Kidney glomerular epithelial cell (primary cell): ENCODE measurements at regions not wholly inside any gene's neighbourhood (a gene's known extent, or its start where the extent isn't known, plus 50 kb on each side); places are given as distances from the start of the nearest gene placed in this dataset.

Experiments used
- DNase-seq: peaks from one replicate; lab custom pipeline; 2025; lab: John Stamatoyannopoulos, UW

DNA sequence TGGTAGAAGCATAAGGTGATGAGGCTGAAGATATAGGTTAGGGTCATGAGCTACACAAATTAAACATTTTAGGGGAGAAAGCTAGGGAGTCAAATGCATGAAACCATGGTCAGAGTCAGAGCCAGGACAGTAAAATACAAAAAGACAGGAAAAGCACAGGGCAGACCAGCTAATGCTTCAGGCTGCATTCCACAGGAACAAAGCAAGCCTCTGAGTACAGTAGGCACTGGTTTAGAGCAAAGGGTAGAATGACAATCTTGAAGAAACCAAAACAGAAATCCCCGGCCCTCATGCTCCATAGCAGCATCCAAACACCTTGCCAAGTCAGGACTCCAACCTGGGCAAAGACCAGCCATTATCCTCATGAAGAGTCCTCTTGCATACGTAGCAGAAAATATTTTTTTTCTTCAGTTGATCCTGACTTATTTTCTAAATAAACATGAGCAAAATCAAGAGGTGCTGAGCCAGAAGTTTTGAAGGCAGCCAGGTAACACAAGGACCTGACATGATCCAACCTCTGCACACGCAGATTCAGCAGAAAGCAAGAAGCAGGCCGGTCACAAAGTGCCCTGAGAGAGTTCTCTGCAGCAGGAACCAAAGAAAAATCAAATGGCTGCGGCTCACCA lies 273.1 kb downstream of the TTLL7 start:
- no peak for DNase-seq

DNA sequence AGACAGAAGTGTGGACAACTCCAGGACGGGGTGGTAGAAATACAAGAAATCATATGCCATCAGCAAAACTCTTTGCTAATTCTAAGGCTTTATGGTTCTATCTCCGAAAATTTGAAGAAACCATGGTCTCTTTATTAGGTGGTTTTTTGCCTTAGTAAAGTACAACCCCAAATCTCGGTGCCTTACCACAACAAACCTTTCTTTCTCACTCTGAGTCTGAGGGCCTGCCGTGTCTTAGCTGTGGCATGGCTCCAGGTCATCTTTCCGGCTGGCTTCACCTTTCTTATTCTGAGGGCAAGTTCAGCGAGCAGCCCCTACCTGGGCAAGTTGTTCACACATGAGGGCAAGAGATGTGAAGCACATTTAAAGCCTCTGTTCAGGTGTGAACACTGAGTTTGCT lies 280.6 kb downstream of the TTLL7 start:
- DNase-seq, result no peak

DNA sequence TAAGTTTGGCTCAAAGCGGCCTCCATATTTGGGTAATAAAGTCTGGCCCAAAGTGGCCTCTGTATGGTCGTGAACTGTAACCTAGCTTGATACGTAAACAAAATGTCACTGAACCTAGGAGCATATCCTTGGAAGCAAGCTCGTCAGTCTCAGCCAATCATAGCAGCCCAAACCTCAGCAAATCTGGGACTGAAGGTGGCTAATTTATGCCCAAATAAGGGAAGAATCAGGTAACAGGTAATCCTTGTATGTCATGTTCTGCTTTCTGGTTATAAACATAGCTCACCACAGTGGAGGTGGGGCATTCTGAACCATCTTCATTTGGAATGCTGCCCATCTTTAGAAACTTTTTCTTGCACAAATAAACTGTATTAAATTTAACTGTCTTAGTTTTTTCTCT lies 281.1 kb downstream of the TTLL7 start:
- no peak for DNase-seq

DNA sequence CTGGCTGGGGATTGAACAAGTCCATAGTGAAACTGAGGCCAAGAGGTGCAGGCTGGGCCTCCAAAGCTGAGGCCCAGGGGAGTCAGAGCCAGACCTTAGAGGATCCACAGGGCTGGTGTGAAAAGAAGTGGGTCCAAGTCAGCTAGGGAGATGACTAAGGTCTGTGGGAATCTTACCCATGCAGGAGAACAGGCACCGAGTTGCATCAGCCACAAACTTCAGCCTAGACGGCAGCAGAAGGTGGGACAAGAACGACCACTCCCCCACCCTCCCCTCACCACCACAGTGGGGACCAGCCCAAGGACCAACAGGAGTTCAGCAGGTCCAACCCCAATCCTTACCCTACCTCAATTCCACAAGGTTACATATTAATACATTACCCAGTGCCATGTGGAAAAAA lies 282.3 kb downstream of the TTLL7 start:
- no peak for DNase-seq

DNA sequence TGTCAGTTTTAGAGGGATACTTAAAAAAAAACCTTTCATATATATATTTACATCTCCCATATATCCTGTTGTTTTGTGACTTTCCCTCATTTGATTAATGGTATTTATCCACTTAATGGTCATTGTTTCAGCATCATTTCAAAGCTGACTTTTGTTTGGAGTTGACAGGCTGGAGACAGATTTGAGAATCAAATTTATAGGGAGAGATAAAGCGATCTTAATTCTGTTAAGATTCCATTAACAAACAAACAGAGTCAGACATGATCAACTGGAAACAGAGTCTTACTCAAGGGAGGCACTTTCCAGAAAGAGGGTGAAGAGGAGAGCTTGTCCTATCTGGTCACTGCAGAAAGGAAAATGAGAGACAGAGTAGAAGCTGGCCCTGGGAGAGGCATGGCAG lies 283.4 kb downstream of the TTLL7 start:
- no peak for DNase-seq

DNA sequence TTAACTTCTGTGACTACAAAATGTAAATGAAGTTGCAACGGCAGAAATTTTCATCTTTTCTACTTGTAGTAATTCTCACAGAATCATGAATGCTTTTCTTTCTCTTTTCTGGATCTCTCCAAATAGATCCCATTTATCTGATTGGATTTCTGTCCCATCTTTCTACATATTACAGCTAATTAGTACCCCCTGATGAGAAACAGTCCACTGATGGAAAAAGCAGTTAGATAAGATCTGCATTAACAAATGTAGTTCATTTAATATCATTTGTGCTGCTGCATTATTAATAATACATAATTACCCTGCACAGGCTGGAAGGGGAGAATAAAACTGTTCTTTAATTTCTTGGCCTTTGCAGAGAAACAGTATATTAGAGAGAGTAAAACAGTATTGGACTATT lies 289.3 kb downstream of the TTLL7 start:
- DNase-seq, result no peak

DNA sequence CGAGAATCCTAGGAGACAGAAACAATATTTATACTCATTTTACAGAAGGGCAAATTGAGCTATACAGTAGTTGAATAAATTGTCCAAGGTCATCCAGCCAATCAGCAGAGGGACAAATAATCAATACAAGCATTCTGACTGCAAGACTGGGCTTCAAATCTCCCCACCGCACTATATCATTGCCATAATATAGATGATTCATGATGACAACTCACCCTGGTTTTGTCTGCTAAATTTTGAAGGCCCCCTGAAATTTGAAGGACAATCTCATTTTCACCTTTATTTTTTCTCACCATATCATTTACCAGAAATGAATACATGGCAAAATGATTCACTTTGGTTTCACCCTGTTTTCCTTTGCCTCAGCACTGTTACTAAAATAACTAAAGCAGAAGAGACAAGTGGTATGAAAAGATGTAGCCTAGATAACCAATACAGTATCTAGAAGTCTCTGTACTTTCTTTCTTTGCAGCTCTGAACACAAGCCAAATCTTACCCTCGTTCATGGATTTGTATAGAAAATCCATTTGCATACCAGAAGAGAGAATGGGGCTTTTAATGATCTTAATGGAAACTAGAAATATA lies 292.5 kb downstream of the TTLL7 start:
- DNase-seq, result no peak

DNA sequence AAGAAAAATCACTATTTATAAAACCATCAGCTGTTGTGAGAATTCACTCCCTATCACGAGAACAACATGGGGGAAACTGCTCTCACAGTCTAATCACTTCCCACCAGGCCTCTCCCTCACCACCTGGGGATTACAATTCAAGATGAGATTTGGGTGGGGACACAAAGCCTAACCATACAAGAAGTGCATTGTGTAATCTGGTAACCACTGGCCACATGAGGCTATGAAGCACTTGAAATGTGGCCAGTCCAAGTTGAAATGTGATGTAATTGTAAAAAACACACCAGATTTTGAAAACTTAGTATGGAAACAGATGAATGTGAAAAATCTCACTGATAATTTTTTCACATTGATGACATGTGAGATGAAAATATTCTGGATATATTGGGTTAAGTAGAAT lies 293.8 kb downstream of the TTLL7 start:
- DNase-seq, result no peak

DNA sequence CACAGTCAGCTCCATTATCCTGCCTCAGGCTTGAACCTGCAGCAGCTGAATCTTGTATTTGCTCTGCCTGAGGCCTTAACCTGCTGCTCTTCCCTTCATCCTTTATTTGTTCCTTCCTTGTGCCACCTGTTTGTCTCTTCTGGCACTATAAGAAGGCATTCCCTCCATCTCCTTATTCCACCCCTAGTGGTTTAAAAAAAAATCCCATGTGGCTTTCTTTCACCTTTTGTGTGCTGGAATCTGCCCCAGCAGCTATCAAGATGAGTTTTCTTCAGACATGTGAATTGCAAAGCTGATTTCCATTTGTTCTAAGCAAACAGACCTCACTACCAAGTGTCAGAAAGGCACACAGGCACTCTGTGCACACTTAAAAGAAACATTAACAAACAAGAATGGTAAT lies 294.6 kb downstream of the TTLL7 start:
- DNase-seq, result no peak

DNA sequence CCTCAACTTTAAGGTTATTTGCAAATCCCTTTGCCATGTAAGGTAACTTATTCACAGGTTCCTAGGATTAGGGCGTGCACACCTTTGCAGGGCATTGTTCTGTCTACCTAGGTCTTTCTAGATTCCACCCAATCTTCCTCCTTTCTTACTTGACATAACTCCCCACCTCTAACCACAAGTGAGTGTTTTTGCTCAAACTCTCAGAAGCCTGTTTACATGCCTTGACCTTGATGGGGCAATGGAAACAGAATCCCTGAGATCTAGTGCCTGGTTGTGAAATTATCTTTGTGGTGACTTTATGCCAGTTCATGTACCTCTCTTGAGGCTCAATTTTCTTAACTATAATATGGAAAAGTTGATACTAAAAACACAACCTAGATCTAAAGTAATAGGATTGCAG lies 296.6 kb downstream of the TTLL7 start:
- DNase-seq, result no peak

DNA sequence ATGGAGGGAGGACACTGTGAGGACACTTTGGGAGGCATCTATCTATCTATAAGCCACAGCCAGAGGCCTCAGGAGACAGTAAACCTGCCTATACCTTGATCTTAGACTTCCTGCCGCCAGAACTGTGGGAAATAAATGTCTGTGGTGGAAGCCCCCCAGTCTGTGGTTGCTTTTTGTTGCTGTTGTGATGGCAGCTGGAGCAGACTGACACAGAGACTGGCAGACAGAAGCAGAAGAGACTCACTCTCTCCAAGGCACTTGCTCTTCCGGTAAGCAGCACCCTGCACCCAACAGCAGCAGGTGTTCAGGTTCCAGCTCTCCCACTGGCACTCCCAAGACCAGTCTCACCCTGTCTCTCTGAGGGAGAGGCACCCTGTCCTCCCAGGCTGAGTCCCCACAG lies 297.6 kb downstream of the TTLL7 start:
- DNase-seq, result no peak

DNA sequence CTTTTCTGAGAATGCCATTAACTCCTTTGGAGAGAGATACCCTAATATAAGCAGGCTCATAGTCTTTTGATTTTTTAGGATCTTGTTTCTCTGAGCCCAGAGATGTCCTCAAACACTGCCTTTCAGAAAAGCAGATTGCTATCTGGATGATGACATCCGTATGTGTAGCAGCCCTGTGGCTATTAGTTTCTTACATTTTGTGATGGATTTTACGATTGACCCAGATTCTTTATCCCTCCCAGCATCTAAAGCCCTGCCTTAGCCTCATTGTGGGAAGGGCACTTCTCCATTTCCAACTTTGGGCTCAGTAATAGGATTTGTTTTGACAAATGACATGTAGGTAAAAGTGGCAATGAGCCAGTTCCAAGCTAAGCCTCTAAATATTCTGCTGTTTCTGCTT lies 300.3 kb downstream of the TTLL7 start:
- no peak for DNase-seq

DNA sequence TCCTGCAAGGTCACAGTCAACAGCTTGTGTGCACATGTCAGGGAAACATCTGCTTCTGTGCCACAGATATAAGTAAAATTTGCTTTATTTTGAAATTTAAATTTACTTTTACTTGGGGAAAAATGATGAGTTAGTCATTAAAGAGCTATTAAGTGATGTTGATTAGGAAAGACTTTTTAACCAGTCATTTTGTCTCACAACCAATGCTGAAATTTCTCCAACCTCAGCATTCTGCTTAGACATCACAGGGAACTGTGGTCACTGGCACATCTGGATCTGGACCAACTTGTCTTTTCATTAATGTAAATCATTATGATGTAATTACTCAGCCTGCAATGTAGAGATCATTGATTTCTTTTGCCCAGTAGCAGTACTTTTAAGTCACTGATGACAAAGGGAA lies 301.0 kb downstream of the TTLL7 start:
- no peak for DNase-seq

DNA sequence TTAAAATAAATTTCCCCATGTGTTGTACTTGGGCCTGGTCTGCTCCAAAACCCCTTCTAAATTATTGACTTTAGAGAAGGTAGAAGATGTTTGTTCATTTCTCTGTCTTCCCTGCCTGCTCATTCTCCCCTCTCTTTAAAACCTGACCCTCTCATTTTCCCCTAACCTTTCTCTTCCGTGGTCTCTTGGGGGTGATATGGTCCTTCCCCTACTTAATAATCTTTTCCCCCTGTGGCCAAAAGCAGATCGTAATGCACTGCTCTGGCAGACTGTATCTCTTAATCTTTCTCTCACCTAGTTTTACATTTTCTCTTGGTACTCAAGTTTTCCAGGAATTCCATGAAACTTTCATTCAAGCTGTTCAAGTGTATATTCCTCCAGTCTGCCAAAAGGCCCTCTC lies 301.7 kb downstream of the TTLL7 start:
- DNase-seq, result no peak

DNA sequence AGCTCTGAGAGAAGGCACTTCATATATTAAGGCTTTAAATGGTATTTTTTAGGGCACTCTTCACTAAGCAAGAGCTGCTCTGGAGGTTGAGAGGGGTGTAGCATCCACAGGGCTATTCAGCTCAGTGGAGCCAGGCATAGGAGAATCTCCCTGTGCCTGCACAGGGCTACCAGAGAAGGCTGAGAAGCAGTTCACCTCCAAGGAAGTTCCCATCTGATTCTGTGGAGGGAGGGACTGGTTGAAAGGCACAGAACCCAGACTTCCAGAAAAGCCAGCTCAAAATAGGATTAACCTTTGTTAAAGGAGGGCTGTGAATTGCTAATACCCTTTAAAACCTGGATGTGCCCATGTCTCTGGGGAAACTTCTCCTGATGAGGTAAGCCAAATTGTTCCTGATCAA lies 304.5 kb downstream of the TTLL7 start:
- no peak for DNase-seq

DNA sequence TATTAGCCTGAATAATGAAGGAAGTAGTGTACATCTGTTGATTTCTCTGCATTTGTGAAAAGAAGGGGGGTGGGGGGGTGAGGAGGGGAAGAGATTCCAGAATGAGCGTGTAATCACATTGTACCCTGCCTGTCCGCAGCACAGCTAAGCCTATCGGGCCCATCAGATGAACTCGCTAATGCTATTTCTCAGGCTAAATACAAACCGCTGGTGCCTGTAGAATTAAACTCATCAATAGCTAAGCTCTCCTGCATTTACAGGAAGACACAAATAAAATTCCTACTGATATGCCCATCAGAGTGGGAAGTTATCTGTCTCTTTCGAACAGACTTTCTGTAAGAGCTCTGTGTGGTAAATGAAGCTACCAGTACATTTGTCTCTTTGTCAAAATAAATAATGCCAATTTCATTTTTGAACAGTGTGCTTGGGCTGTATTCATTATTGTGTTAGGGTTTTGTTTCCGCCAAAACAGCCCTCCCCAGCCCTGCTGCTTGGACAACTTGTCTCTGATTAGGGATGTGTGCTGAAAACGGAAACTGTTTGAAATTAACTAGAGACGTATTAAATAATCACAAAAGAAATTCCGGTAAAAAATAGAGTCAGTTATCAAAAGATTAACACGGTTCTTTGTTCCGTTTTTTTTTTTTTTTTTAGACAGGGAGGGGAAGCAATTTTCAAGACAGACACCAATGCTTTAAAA lies 305.4 kb downstream of the TTLL7 start:
- peak; percentile 5 for DNase-seq

DNA sequence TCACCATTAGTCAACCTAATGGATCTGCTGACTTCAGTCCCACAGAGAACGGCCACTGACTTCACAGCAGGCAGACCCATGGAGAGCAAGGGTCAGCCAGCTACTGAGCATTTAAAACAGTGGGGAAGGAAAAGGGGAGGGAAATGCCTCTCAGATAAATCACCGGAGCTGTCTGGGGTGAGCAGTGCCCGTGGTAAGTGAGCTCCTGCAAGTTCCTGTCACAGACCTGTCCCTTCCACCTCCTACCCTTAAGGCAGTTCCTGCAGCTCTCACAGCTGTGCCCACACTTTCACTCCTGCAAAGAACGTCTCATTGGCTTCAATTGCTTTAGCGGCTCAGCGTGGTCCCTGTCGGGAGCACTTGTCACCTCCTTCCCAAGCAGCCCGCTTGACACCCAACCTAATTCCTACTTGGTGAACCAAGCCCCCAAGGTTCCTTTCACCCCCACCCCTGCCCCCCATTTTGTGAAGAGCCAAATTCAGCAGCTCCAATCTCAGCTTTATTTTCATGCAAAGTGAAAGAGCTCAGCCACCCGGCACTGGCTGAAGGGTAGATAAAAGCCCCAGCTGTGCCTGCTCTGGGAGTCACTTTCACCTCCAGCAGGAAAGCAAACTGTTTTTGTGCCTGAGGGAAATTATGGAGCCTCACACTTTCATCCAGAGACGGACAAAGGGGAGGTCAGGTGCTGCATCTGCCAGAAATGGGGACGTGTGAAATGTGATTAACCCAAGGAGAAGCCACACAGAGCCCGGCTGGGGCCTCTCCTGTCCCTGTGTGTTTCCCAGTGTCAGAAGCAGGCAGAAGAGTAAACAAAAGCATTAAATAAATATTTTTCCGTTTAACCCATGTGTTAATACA lies 306.2 kb downstream of the TTLL7 start:
- peak; percentile 31 for DNase-seq

DNA sequence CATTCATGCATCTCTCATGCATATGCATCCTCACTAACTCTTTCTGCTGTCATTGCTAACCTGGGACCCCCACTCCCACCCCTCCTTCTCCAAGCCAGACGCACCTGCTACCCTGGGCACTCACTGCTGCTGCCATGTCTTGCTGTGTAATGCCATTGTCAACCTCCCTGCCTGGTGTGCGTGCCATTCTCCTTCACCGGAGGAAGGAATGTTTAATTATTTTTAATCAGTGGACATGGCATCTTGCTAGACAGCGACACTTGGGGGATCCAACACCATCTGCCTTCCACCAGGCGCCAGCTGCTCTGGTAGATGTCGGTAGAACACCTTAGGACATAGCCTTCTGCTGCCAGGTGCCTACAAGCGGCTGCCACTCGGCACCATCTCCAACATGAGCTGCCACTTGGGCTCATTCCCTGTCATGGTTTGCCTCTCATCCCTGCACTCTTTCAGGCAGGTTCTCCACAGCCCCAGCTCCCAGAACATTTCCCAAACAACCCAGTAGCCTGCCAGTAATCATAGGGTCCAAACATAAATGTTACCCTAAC lies 306.9 kb downstream of the TTLL7 start:
- DNase-seq, result no peak

DNA sequence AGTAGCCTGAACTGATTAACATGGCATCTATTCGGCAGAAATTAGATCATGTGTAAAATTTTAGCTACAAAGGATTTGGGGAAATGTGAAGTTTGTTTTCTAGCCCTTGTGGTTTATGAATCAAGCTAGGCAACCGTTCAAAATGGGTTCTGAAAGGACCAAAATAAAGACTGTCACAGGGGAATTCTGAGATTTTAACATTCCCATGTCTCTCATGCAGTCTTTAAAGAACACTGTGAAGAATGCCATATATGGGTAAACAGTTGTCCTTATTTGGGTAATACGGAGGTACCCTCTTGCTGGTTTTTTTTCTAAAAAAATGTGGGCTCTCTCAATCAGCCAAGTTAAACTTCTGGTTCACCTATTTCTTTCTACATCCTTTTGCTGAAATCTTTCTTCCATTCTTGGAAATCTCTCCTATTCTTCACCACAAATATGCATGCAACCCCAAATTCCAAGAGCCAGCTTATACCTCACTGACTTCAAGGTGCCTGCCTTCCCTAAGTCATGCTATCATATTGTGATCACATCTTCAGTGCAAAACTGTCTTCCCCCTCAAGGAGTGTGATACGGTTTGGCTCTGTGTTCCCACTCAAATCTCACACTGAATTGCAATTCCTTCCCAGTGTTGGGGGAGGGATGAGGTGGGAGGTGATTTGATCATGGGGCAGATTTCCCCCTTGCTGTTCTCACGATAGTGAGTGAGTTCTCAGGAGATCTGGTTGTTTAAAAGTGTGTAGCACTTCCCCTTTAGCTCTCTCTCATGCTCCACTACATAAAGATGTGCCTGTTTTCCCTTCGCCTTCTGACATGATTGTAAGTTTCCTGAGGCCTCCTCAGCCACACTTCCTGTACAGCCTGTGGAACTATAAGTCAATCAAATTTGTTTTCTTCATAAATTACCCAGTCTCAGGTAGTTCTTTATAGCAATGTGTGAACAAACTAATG lies 308.7 kb downstream of the TTLL7 start:
- no peak for DNase-seq

DNA sequence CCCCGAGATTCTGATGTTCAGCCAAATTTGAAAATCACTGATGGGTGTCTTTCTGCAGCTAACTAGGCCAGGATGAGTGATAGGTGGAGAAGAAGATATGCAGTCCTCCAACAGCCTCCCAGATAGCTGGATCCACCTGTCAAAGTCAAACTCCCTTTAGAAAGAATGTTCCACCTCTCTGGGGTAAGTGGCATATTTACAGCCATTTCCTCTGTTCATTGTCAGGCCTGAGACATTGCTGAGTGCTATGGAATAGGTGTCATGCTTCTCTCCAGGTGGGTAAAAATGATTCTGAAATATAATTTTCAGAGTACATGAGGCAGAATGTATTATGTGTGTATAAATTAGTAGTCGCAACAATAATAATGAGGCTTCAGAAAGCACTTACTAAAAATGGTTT lies 316.8 kb downstream of the TTLL7 start:
- no peak for DNase-seq

DNA sequence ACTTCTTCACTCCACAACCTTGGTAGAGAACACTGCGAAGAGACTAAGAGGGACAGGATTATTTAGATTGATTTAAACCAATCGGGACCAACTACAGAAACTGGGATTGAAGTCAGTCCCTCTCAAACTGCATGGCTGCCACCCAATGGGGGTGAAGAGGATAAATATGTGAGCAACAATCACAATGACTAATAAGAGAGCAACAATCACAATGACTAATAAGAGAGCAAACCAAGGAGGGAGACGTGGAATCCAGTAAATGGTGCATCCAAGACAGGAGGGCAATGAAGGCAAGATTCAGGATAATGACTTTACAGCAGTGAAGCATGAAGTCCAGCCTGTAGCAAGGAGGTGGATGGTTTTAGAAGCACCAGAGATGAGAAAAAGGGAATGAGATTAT lies 322.8 kb downstream of the TTLL7 start:
- peak; percentile 76 for DNase-seq
